ENCODE measurements at regions not wholly inside any gene's neighbourhood (a gene's known extent, or its start where the extent isn't known, plus 50 kb on each side); places are given as distances from the start of the nearest gene placed in this dataset.

- DNase-seq (ENCODE audit: low read depth), result peak; percentile 3
- TF ChIP-seq, protein P1, sequence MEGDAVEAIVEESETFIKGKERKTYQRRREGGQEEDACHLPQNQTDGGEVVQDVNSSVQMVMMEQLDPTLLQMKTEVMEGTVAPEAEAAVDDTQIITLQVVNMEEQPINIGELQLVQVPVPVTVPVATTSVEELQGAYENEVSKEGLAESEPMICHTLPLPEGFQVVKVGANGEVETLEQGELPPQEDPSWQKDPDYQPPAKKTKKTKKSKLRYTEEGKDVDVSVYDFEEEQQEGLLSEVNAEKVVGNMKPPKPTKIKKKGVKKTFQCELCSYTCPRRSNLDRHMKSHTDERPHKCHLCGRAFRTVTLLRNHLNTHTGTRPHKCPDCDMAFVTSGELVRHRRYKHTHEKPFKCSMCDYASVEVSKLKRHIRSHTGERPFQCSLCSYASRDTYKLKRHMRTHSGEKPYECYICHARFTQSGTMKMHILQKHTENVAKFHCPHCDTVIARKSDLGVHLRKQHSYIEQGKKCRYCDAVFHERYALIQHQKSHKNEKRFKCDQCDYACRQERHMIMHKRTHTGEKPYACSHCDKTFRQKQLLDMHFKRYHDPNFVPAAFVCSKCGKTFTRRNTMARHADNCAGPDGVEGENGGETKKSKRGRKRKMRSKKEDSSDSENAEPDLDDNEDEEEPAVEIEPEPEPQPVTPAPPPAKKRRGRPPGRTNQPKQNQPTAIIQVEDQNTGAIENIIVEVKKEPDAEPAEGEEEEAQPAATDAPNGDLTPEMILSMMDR (IDR thresholded peaks at IDR 0.05; ENCODE audit: insufficient read depth, low read depth, low read length), result no peak
Measured at GRCh38 chr1:87993051-87993450, 664.4 kb downstream of the LMO4 start.

DNA sequence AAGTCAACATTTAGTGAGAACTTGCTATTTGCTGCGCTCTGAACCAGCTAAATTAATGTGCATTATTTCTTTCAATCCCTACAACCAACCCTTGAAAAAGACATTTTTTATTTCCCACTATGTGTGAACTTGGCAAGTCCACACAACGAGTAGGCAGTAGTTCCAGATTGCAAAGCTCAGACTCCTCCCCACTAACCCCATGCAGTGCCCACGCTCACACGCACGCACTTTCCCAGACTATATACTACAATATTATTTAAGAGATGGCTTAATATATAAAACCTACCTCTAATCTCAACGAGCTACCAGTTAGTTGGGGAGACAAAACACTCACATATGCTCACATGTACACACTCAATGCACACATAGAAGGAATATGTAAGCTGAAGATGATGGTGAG lies 671.2 kb downstream of the LMO4 start:
- no peak overlapping the region for H3K4me3 ChIP-seq (ENCODE audit: low read depth, low read length)
- TF ChIP-seq, protein P1 (IDR thresholded peaks at IDR 0.05; ENCODE audit: insufficient read depth, low read depth, low read length), result no peak
- DNase-seq (ENCODE audit: low read depth), result no peak

More at GRCh38 chr1:87993051-87993450, 664.4 kb downstream of the LMO4 start:
- no peak overlapping the region for H3K4me3 ChIP-seq (ENCODE audit: low read depth, low read length)

DNA sequence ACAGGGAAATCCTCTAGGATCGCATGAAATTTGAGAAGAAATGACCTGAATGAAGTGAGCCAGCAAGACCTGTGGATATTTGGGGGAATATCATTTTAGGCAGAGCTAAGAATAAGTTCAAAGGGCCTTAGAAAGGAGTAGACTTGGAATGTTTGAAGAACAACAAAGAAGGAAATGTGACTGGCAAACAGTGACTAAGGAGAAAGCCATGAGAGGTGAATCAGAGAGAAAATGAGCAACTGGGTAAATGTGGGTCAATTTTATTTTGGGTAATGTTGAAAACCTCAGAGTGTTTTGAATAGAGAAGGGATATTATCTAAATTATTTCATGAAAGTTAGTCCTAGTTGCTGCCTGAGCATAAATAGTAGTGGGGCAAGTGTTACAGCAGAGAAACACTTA lies 672.8 kb downstream of the LMO4 start:
- DNase-seq (ENCODE audit: low read depth), result no peak
- TF ChIP-seq, protein P1 (IDR thresholded peaks at IDR 0.05; ENCODE audit: insufficient read depth, low read depth, low read length), result no peak
- H3K4me3 ChIP-seq (ENCODE audit: low read depth, low read length), result no peak overlapping the region

DNA sequence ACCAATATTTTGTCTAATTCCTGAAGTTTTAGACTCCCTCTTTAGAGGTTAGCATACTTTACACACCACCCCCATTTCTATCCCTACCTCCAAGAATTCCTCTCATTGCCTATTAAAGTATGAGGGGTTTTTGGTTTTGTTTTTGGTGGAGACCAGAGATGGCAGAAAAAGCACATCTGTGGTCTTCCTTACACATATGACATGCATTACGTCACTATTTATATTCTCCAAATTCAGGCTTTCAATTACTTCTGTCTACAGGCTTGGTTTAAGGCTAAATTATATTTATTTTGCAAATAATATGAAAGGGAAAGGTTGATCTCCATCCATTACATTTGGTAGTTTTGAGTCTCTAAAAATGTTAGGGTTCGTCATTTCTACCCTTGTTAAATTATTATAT lies 674.6 kb downstream of the LMO4 start:
- TF ChIP-seq, protein P1 (IDR thresholded peaks at IDR 0.05; ENCODE audit: insufficient read depth, low read depth, low read length), result no peak

GRCh38 chr1:88009916-88010315 lies 674.2 kb upstream of the PKN2 start:
- DNase-seq (ENCODE audit: low read depth), result no peak
- H3K4me3 ChIP-seq (ENCODE audit: low read depth, low read length), result no peak overlapping the region
- TF ChIP-seq, protein P1 (IDR thresholded peaks at IDR 0.05; ENCODE audit: insufficient read depth, low read depth, low read length), result no peak

More for the DNA sequence above, 674.6 kb downstream of the LMO4 start:
- DNase-seq (ENCODE audit: low read depth), result no peak
- no peak overlapping the region for H3K4me3 ChIP-seq (ENCODE audit: low read depth, low read length)

DNA sequence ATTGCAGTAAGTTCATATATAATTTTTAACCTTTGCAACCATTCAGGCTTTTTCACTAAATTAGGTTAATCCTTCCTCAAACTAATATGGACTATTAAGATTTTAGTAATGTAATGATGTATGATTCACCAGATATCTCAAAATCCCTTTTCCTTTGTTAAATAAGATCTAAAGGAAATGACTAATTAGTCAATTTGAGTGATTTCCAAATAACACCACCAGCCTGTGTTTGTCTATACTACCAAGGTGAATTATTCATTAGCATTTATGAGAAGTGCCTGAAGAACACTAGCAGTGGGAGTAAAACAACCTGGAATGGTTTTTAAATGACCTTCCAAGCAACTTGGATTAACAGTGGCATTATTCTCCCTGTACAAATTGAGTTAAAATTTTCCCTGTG lies 670.6 kb upstream of the PKN2 start:
- no peak for DNase-seq (ENCODE audit: low read depth)
- TF ChIP-seq, protein P1 (IDR thresholded peaks at IDR 0.05; ENCODE audit: insufficient read depth, low read depth, low read length), result no peak
- H3K4me3 ChIP-seq (ENCODE audit: low read depth, low read length), result no peak overlapping the region

- DNase-seq (ENCODE audit: low read depth), result no peak
- TF ChIP-seq, protein P1 (IDR thresholded peaks at IDR 0.05; ENCODE audit: insufficient read depth, low read depth, low read length), result no peak
- no peak overlapping the region for H3K4me3 ChIP-seq (ENCODE audit: low read depth, low read length)
Measured at GRCh38 chr1:88014131-88014530, 669.9 kb upstream of the PKN2 start.
